Hematopoietic multipotent progenitor cell treated with erythropoietin and hydrocortisone succinate and interleukin-3 and kit ligand, for 15 days (in vitro differentiated cells): ENCODE measurements at regions not wholly inside any gene's neighbourhood (a gene's known extent, or its start where the extent isn't known, plus 50 kb on each side); places are given as distances from the start of the nearest gene placed in this dataset.

Source experiments
- DNase-seq: peaks from one replicate; pipeline ENCODE4 v3.0.0-alpha.2; 2015; ENCODE audit warnings: low spot score

DNA sequence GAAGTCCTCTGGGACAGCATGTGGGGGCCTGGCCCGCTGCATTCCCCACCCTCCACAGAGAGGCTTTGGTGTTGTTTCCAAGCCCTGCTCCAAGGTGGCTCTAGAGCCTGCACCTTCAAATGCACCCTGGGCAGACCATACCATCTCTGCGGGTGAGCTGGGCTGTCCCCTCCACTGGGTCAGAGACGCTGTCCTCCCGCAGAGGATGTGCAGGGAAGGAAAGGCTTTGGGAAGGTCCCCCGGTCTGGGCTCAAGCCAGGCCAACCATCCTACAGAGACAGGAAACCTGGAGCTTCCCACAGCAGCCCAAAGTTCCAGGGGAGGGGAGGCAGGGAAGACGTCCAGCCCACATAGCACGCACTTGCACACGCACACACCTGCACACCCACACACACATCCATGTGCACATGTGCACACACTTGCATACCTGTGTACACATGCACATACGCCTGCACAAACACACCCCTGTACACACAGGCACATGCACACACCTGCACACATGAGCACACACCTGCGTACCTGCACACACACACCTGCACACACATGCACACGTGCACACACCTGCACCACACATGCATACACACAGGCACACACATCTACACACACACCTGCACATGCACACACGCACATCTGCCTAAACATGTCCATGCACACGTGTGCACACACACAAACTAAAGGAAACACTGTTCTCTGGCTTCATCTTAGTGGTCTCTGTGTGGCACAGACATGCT is 155.4 kb downstream of the ERMARD start:
- DNase-seq = no peak

DNA sequence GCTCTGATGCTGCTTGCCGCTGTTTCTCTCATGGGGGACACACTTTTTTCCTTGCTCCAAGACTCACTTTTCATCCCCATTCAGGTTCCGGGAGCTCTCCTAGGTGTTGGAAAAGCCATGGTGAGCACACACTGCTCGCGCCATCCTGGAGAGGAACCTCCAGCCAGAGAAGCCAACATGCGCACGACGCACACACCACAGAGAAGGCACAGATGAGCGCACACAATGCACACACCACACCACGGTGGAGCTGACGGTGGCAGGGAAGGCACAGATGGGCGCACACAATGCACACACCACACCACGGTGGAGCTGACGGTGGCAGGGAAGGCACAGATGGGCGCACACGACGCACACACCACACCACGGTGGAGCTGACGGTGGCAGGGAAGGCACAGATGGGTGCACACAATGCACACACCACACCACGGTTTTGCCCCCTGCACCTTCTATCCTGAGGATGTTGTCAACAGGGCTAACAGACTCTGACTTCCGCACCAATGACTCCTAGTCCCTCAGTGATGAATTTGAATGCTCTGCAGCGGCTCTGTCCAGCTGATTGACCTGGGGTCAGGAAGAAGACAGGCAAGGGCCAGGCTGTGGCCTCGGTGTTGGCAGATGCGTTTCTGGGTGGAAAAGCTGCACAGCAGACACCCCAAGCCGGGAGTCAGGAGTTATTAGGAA is 154.7 kb downstream of the ERMARD start:
- no peak for DNase-seq

DNA sequence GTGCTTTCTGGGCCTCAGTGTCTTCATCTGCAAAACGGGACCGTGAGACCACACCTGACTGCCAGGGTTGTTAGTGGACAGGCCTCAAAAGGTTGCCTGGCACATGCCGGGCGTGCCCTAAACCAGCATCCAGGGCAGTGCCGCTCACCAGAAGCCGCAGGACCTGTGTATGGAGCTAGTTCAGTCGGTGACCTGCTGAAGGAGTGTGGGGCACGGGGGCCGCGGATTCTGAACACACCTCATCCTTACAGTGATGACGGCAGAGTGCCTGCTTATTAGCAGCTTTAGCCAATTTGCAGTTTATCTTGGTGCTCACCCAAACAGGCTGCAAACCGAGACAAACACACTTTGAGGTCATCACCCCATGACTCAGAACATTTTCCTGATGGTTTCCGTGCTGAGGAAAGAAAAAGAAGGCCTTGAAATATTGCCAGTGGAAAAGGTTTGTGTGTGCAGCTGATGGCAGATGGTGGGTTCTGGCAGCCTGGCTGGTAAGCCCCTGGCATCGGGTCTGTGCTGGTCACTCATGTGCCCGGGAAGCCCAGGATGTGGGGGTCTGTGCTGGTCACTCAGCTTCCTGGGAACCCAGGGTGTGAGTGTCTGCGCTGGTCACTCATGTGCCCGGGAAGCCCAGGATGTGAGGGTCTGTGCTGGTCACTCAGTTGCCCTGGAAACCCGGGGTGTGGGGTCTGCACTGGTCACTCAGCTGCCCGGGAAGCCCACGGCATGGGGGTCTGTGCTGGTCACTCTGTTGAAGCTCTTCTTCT is 153.8 kb downstream of the ERMARD start:
- DNase-seq = no peak

DNA sequence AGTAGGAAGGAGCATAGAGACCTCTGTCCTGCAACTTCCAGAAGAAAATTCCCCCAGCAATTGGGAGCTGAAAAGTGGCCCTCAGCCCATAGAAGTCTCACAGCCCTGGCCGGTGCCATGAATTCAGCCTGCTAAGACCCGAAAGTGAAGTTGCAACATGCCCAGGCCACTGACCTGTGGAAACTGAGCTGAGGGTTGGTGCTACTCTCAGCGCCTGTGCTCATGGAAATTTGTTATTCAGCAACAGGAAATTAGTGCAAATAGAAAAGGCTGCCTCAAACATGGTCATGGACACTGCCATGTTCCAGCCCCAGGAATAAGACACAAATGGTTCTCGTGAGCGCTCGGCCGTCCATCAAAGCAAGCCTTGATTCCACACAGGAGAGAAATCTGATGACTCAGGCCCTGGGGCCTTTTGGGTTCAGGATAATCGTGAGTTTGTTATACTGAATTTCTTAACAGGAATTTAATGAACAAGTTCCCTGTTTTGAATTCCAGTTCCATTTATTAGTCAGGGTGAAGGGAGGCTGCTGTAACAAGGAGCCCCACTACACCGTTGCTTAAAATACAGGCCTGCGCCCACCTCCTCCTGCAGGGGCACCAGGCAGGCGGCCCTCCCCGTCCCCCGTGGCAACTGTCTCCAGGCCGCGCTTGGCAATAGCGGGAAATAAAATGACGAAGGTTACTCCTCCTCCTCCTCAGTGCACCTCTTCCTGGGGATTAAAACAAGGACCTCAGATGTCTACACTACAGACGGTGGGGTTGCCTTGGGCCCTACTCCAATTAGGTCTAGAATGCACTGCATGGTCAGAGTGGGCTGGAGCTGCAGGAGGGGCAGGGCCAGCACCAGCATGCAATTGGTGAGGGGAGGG is 152.9 kb downstream of the ERMARD start:
- DNase-seq = no peak

DNA sequence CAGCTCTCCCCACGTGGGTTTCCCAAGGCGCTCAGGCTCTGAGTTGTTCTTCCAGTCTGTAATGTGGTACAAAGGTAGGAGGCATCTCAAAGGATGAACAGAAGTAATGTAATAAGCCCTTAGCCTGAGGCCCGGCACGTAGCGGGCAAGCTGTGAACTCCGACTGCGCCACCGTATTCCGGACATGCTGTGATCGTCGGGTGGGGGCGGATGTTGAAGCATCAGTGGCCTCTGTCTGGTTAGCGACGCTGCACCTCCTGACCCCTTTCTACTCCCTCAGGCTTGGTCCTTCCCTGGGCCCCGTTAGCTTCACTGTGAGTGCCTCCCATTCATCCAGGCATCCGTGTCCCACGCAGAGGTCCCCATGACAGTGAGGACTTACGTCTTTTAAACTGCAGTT is 151.7 kb downstream of the ERMARD start:
- DNase-seq = no peak

DNA sequence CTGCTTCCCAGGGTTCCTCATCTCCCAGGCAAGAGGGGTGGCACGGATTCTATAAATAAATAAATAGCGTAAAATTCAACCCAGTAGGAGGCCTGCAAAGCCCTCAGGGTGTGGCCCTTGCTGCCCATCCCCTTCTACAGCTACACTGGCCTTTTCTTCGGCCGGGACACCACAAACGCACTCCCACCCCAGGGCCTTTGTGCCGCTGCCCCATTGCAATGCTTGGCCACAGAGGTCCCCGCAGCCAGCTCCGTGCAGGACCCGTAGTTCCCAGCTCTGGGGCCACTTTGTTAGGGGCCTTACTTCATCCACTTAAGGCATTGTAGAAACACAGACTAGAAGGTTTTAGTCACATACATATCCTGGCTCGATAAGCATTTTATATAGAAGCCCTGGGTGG is 151.2 kb downstream of the ERMARD start:
- no peak for DNase-seq

DNA sequence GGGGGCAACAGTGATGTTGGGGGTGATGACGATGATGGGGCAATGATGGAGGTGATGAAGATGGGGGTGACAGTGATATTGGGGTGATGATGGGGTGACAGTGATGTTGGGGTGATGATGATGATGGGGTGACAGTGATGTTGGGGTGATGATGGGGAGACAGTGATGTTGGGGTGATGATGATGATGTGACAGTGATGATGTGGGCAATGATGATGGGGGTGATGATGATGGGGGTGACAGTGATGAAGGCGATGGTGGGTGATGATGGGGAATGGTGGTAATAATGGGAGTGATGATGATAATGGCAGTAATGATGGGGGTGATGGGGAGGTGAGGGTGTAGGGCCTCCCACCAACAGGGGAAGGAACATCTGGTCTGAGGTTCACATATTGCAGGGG is 150.6 kb downstream of the ERMARD start:
- DNase-seq = no peak

DNA sequence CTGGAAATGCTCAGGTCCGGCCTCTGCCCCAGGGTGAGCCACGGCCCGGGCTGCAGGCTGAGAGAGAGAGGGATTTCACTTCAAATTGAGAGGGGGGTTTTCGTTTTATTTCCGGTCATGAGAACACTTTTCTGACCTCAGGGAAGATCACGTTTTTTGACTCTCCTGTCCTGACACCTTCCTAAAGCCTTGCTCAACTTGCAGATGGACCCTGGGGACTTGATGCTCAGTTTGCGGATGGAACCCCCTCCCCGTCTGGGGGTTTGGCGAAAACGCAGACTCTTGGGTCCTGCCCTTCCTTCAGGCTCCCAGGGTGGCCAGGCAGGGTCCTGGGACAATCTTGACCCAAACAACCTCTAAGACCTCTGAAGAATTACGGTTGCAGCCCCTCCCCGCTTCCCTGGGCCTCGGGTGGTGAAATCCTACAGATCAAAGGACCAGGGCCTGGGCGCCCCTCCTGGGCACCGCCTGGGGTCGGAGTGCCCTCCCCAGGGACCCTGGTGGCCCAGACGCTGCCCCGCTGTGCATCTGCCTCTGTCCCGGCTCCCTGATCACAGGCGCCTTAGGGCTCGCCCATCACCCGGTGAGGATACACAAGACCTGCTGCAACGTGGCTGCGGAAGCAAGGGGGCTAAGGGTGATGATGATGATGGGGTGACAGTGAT is 148.2 kb downstream of the ERMARD start:
- DNase-seq = no peak

DNA sequence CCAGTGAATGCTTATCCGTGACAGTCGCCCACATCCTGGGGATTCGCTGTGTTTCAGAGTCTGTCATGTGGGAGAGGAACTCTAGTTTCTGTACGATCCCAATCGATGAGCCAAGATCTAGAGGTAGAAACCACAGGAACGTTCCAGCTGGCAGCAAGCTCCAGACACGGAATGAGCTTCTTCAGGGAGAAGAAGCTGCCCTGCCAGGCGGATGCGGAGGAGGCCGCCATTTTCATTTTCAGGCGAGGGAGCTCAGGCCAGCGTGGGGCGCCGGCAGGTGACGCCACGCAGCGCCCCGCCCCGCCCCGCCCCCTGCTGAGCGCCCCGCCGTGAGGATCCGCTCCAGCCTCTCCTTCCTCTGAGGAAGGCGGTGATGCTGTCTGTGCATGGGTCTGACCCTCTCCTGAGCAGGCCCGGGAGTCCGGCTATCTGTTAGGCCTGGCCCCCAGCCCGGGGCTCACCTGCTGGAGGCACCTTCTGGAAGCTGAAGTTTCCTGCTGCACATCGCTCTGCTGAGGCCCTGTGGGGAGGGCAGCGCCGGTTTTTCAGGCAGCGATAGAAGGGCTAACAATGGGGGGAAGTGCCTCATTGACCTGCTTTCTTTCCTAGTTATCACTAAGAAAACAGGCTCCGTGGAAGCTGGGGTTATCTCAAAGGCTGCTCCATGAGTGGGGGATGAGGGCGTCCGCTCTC is 147.5 kb downstream of the ERMARD start:
- DNase-seq = no peak

DNA sequence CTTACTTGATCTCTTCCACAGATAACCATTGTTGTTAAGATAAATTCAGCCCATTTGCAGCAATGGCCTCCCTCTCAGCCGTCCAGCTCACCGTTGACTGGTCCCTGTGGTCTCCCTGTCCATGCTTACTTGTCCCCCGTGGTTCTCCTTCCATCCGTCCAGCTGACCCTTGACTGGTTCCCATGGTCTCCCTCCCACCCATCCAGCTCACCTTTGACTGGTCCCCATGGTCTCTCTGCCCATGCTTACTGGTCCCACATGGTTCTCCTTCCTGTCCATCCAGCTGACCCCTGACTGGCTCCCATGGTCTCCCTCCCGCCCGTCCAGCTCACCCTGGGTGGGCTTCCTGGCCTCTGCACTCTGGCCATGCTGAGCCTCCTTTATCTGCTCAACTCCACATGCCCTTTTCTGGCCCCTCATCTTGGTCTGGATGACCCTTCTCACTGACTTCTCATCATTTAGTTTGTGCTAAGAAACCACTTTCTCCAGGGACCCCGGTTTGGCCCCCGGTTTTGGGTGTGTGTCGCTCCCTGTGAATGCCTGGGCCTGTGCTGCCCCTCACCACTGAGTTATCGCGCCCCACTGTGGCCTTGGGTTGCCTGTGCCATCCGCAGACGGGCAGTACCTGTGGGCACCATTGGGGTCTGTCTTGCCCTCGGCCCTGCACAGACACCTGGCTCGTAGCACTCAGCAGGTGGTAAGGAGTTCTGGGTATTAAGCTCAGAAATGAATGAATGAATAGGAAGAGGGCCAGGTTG is 146.4 kb downstream of the ERMARD start:
- DNase-seq = no peak

DNA sequence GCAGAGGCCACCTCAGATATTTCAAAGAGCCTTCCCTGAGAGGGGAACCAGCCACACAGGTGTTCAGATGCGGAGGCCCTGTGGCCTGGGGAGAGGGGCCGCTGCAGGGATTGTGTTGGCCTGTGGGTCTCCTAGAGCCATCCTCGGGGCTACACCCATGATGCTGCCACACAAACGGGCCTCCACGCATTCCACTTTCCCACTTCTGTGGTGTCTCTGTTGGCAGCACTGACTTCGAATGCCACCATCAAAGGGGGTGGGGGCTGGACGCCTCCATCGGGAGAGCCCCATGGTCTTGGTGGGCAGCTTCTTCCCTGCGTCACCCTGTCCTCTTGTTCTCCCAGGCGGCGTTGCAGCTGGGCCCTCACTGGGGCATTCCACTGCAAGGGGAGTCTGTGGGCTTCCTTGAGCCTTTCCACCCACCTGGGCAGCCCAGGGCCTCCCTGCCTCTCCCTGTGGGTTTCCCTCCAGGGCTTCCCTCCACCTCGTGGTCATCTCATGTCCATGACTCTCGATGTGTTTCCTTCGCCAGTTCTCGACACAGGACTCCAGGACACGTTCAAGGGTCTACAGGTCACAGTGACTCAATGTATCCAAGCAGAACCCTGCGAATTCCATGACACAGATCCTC is 145.5 kb downstream of the ERMARD start:
- DNase-seq = no peak

DNA sequence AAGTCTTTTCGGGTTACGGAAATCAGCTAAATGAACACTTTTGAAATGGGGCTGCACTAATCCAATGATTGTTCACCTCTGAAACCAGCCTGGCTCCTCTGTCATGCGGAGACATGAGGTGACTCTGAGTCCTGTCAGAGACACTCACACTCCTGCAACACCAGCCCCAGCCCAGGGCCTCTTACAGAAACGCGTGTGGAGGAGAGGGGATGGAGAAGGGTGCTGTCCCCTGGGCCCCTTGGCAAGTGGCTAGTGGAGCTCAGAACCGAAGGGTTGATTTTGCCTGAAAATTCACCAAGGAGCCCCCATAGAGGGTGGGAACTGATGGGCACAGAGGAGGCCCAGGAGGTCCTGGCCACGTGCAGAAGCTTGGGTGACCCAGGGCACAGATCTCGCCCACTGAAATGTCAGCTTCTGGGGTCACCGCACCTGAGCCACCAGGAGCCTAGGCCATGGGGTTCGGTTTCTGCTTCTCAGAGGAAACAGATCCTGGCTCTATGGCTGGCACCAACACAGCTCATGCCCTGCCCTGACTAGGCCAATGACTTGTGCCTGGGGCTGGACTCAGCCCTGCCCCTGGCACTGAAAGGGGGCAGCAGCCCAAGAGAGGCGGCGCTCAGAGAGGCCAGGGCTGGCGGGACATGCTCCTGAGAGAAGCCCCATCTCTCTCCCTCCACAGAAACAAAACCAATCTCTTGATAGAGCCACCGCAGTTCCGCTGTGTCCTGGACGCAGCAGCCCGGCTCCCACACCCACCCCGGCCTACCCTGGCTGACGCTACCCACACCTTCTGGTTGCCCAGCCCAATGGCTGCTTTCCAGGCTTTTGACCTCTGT is 144.7 kb downstream of the ERMARD start:
- DNase-seq = no peak

DNA sequence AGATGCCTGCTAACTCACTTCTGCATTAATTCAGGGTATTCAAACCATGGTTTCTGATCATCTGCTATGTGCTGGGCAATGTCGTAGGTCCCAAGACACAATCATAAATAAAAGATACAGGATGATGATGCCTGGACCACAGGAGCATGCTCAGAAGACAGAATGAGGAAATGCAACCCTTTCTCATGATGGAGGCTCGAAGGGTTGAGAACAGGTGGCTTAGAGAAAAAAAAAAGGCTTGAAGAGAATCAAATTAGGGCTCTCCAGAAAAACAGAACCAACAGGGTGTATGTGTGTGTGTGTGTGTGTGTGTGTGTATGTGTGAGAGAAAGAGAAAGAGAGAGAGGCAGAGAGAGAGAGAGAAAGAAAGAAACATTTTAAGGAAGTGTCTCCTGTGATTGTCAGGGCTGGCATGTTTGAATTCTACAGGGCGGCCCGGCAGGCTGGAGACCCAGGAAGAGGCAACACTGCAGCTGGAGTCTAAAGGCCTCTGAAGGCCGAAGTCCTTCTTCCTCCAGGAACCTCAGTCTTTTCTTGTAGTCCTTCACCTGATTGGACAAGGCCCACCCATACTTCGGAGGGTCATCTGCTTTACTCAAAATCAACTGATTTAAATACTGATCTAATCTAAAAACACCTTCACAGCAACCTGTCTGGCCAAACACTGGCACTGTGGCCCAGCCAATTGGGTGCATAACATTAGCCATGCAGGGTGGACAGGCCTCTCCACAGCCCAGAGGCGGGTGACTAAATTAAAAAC is 143.8 kb downstream of the ERMARD start:
- DNase-seq = no peak

DNA sequence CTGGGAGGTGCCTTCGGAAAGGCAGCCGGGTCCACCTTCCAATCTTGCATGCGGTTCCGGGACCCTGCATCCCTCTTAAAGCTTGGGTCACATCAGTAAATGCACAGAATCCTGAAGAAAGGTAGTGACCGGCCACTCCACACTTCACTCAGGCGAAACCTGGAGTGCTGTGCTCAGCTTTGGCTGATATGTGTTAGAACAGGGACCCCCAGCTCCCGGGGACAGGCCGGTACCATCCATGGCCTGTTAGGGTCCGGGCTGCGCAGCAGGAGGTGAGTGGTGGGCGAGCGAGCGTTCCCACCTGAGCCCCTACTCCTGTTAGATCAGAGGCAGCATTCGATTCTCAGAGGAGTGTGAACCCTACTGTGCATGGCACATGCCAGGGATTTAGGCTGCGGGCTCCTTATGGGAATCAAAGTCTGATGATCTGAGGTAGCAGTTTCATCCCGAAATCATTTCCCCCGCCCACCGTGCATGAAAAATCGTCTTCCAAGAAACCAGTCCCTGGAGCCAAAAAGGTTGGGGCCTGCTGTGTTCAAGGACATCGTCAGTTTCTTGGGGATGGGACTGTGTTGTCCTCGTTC is 143.0 kb downstream of the ERMARD start:
- DNase-seq = no peak

DNA sequence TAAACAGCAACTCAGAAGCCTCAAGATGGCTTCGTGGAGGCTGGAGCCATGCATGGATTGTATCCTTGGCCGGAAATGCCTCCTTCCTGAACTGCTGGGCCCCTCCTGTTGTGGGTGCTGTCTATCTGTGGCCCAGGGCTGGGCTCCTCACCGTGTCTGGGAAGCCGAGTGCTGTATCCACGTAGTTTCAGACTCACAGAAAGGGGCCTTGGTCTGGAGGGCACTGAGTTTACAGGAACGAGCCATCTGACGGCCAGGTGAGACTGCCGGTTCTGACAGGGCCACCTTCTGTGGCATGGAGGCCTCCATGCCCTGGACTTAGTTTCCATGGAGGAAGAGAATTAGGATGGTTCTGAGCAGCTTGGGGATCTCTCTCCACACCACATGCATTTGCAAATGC is 142.2 kb downstream of the ERMARD start:
- DNase-seq = no peak

DNA sequence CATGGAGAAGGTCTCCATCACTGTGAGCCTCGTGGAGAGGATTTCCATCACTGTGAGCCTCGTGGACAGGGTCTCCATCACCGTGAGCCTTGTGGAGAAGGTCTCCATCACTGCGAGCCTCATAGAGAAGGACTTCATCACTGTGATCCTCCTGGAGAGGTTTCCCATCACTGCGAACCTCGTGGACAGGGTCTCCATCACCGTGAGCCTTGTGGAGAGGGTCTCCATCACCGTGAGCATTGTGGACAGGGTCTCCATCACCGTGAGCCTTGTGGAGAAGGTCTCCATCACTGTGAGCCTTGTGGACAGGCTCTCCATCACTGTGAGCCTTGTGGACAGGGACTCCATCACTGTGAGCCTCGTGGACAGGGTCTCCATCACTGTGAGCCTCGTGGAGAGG is 140.4 kb downstream of the ERMARD start:
- no peak for DNase-seq

DNA sequence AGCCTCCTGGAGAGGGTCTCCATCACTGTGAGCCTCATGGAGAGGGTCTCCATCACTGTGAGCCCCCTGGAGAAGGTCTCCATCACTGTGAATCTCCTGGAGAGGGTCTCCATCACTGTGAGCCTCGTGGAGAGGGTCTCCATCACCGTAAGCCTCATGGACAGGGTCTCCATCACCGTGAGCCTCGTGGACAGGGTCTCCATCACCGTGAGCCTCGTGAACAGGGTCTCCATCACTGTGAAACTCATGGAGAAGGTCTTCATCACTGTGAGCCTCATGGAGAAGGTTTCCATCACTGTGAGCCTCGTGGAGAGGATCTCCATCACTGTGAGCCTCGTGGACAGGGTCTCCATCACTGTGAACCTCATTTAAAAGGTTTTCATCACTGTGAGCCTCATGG is 140.0 kb downstream of the ERMARD start:
- DNase-seq = no peak

DNA sequence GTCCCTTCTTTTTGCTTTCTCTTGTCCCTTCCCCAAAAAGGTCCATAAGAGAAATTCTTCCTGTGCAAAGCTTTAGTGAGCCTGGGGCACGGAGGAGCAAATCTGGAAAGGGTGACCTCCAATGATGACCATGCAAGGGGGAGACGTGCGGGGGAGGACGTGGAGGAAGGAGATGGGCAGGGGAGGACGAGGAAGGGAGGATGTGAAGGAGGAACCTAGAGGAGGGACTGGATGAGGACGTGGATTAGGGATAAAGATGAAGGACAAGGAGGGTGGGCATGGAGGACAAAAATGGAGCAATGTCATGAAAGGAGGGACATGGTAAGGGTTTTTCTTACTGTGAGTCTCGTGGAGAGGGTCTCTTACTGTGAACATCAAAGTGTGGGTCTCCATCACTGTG is 139.5 kb downstream of the ERMARD start:
- no peak for DNase-seq
